Right lung (tissue), 2 donors: ENCODE measurements at regions not wholly inside any gene's neighbourhood (a gene's known extent, or its start where the extent isn't known, plus 50 kb on each side); places are given as distances from the start of the nearest gene placed in this dataset.
"Not testable (repeated sequence)": the region's sequence is repeated elsewhere in the genome, so short reads cannot be mapped to it uniquely, and the experiment has no call there.

Experiments
- DNase-seq, 2 donors: peaks; one replicate each; pipeline ENCODE4 v3.0.0-alpha.2; 2013

- DNase-seq = no peak
These were observed 89.1 kb upstream of the HABP2 start for GRCh38 chr10:113463777-113464176.

DNA sequence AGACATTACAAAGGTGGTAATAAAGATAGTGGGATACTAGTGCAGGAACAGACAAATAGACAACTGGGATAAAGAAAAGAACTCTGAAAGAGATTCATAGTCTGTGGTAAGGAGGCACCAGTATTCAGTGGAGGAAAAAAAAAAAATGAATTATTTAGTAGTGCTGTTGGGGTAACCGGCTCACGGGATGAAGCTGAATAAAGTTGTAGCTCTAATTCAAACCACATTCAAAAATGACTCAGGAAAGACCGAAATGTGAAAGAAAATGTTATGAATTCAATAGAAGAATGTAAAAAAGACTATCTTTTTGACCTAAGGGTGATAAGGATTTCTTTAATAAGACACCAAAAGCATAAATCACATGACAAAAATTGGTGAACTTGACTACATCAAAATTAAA lies 83.1 kb upstream of the HABP2 start:
- DNase-seq = no peak

GRCh38 chr10:113470372-113471240 lies 82.2 kb upstream of the HABP2 start:
- no peak for DNase-seq

DNA sequence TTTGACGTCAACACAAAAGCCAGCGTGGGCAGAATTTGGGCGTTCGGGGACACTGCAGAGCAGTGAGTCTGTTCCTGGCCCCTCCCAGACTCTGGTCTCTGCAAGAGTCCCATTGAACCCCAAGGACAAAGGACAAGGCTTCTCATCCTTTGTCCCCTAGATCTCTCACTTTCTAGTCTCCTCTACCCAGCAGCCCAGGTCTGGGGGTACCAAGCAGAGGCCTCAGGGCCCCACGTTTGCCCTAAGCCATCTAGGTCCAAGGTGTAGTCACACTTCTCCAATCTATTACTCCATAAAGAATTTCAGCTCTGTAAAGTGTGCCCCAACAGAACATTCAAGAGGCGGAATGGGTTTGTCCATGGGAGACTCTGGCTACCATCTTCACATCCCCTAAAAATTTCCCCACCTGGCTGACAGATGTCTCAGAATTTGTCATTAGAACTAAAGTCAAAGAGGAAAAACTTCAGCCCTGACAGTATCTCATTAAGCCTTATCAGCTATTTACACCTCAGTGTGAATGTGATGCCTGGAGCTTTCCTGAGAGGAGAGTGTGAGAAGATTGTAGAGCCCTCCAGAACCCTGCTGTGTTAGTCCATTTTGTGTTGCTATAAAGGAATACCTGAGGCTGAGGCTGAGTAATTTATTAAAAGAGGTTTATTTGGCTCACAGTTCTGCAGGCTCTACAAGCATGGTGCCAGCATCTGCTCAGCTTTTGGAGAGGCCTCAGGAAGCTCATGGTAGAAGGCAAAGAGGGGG lies 81.4 kb upstream of the HABP2 start:
- no peak for DNase-seq

DNA sequence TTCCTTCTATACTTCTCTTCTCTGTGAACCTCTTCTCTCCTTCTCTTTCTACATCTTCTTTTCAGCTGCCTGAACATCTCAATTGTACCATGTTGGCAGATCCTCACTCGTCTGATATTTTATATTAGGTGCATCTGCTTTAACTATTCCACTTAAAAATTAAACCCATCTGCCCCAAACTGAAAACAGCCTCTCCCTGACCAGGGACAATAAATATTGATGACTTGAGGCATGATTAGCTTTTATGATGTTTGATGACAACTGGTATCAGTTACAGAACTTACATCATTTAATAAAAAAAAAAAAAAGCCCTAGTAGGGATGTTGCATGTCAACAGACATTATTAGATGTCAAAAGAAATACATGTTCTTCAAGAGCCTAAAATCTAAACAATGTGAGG lies 79.8 kb upstream of the HABP2 start:
- DNase-seq = no peak

GRCh38 chr10:113473851-113474250 lies 79.0 kb upstream of the HABP2 start:
- DNase-seq = no peak

- DNase-seq = no peak
These were observed 78.1 kb upstream of the HABP2 start for GRCh38 chr10:113474752-113475151.

GRCh38 chr10:113475381-113475807 lies 77.5 kb upstream of the HABP2 start:
- DNase-seq = no peak

GRCh38 chr10:113476191-113476590 lies 76.7 kb upstream of the HABP2 start:
- no peak for DNase-seq

DNA sequence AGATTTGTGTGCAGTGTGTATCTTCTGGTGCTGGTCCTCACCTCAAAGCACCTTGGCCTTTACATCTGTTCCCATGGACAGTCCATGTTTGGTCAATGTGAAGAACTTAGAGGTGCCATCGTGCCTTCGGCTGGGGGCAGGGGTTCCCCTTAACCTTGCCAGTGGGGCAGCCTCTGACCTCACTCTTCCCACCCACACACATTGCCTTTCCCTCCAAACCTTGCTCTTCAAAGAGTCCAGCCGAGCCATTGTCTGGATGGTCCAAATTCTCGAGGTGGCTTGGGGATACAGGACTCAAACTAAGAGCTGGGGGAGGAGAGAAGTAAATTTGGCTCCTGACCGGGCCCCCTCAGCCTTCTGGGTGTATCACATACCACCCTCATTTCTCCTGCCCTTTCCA lies 76.2 kb upstream of the HABP2 start:
- no peak for DNase-seq

- no peak for DNase-seq
These were observed 75.4 kb upstream of the HABP2 start for GRCh38 chr10:113477451-113477850.

- no peak for DNase-seq
These were observed 73.3 kb upstream of the HABP2 start for GRCh38 chr10:113479346-113480080.

DNA sequence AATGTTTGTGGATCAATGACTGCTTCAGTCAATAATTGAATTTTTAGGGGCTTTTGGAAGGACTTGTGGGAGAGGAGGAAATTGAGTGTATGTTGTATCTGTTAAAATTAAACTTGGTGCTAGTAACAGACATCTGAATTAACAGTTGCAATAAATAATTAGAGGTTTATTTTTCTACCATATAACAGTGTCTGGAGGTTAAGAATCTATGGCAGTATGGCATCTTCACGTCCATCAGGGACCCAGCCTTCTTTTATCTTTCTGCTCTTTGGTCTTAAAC lies 72.8 kb upstream of the HABP2 start:
- no peak for DNase-seq

DNA sequence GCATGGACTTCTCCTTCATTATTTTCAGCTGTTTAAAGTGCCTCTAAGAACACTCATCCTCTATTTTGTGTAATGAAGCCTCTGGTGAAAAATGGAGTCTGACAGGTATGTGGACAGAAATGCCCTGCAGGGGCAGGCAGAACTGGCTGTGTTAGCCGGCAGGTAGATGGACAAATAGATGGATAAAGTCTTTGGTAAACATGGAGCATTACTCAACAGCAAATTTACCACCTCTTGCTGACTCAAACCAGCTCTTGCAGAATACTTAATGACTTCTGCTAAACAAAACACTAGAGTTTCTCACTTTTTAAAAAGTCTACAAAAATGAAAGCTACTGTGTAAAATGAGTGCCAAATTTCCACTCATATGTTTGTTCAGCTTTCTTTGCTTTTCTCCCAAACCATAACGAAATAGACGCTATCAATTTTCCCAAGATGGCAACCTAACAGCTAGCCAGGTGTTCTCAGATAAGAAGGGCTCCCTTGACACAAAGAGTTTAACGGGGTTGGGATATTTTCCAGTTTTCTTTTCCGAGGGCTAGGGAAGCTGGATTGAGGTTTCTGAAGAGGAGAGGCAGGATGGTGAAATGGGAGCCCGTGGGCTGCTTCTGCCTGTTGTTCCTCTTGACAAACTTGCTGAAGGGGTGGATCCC lies 71.9 kb upstream of the HABP2 start:
- no peak for DNase-seq

GRCh38 chr10:113484487-113484886 lies 68.4 kb upstream of the HABP2 start:
- no peak for DNase-seq

- no peak for DNase-seq
These were observed 67.1 kb upstream of the HABP2 start for GRCh38 chr10:113485736-113486135.

- DNase-seq = no peak
These were observed 66.3 kb upstream of the HABP2 start for GRCh38 chr10:113486531-113486930.

DNA sequence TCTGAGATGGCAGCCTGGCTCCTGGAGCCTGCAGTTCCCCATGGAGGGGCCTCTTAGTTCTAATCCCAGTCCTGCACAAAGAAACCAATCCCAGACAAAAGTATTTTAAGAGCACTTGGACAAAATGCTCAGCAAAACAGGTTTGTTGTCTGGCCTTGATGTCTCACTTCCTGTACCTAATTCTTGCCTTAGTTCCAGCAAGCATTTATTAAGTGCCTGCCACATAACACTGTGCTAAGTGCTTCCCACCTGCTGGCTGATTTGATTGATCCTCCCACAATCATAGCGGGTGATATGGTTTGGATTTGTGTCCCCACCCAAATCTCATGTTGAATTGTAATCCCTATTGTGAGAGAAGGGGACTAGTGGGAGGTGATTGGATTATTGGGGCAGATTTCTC lies 65.7 kb upstream of the HABP2 start:
- DNase-seq = no peak

GRCh38 chr10:113488186-113488585 lies 64.7 kb upstream of the HABP2 start:
- no peak for DNase-seq

DNA sequence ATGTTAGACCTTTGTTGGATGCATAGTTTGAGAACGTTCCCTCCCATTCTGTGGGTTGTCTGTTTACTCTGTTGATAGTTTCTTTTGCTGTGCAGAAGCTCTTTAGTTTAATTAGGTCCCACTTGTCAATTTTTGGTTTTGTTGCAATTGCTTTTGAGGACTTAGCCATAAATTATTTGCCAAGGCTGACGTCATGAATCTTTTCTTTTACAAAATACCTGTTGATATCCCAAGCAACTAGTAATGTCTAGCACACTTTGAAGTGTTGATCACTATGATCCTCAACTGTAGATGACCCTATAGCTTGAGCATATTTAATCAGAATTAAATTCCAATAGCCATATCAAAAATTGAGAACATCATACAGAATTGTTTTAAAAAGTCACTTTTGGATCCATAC lies 63.3 kb upstream of the HABP2 start:
- DNase-seq = not testable (repeated sequence)

- peak; percentile 45 to 57 for DNase-seq
These were observed 60.8 kb upstream of the HABP2 start for GRCh38 chr10:113491967-113492565.

DNA sequence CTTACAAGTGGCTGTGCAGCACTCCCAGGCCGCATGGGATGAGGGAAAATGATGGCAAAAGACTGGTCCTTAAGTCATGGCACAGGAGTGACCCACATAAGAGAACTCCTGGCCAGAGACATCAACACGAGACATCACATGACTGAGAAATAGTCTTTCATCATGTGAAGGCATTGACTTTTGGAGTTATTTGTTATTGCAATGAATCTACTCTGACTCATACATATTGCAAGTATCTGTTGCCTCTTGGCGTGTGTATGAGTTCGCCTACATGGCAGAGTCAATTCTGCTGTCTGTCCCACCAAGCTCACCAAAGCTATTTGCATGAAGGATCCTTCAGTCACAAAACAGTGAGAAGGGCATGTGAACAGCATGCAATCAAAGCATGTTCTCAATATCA lies 59.7 kb upstream of the HABP2 start:
- no peak for DNase-seq
